ENCODE measurements at regions not wholly inside any gene's neighbourhood (a gene's known extent, or its start where the extent isn't known, plus 50 kb on each side); places are given as distances from the start of the nearest gene placed in this dataset.

DNA sequence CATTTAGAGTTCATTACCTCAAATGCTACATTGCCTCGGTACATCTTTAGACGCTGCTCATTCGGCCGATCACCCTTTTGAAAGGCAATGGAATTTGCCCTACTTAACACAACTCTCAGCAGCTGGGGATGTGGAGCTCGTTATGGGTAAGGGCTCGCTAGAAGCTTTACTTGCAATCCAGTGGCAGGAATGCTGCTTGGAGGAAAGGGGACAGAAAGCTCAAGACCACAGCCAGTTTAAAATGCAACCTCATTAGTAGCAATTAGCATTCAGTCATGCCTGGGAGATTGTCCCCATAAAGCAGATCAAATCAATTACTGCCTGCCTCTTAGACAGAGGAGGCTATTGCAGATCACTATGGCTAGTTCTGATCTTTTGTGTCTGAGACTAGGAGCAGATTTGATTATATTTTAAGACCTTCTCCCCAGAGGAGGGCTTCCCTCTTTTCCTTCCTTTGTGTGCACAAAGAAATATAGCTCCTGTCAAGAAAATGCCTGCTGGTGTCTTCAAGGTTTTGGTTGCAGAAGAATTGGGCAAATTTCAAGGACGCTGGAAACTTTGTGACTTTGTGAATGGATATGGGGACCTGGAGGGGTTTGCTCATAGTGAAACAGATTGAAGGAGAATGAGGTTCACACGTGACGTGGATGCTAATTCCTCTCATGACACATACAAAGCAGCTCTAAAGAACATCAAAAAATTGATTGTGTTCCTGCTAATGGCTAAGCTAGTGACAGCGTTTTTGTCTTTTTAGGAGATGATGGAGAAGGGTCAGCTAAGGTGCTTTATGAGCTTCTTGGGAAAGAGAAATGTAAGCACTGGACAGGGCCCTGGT, 237.5 kb upstream of the GLRA2 start:
- DNase-seq (ENCODE audit: low read depth), result no peak
- TF ChIP-seq, protein P1, sequence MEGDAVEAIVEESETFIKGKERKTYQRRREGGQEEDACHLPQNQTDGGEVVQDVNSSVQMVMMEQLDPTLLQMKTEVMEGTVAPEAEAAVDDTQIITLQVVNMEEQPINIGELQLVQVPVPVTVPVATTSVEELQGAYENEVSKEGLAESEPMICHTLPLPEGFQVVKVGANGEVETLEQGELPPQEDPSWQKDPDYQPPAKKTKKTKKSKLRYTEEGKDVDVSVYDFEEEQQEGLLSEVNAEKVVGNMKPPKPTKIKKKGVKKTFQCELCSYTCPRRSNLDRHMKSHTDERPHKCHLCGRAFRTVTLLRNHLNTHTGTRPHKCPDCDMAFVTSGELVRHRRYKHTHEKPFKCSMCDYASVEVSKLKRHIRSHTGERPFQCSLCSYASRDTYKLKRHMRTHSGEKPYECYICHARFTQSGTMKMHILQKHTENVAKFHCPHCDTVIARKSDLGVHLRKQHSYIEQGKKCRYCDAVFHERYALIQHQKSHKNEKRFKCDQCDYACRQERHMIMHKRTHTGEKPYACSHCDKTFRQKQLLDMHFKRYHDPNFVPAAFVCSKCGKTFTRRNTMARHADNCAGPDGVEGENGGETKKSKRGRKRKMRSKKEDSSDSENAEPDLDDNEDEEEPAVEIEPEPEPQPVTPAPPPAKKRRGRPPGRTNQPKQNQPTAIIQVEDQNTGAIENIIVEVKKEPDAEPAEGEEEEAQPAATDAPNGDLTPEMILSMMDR (IDR thresholded peaks at IDR 0.05; ENCODE audit: low read depth, low read length, missing control alignments), result no peak
- H3K4me3 ChIP-seq (ENCODE audit: low read depth, low read length), result no peak overlapping the region

DNA sequence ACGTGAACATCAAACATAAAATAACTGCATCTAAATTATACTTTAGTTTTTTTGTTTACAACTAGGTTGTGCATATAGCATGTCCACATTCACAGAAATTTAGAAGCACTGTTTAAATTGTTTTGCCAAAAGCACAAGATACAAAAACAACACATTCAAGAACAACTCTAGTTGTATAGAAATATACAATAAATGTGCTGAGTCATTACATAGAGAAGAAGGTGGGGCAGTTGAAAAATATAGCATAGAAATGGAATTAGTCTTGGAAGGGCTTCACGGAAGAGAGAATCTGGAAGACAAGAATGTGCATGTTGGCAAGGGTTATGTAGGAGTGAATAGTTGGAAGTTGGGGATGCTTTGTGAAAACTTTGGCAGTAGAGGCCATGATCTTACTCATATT, 239.0 kb upstream of the GLRA2 start:
- TF ChIP-seq, protein P1 (IDR thresholded peaks at IDR 0.05; ENCODE audit: low read depth, low read length, missing control alignments), result no peak
- no peak for DNase-seq (ENCODE audit: low read depth)
- no peak overlapping the region for H3K4me3 ChIP-seq (ENCODE audit: low read depth, low read length)

DNA sequence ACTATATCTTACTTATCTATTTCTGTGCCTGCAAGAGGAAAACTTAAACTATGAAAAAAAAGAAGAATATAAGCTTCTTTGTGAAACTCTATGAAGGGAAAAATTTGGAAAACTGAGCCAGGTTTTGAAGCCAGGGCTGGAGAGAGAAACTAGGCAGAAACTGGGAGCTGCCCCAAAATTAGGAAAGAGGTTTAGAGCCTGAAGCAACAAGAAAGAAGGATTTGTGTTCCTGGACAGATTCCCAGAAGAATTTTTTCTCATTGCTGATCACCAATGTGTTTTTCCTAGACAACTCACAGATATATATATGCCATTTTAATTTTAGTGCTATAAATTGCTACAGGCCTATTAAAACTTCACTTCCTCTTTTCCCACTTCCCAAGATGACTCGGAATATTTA, 245.0 kb upstream of the GEMIN8 start:
- no peak overlapping the region for H3K4me3 ChIP-seq (ENCODE audit: low read depth, low read length)
- TF ChIP-seq, protein P1 (IDR thresholded peaks at IDR 0.05; ENCODE audit: low read depth, low read length, missing control alignments), result no peak
- no peak for DNase-seq (ENCODE audit: low read depth)

DNA sequence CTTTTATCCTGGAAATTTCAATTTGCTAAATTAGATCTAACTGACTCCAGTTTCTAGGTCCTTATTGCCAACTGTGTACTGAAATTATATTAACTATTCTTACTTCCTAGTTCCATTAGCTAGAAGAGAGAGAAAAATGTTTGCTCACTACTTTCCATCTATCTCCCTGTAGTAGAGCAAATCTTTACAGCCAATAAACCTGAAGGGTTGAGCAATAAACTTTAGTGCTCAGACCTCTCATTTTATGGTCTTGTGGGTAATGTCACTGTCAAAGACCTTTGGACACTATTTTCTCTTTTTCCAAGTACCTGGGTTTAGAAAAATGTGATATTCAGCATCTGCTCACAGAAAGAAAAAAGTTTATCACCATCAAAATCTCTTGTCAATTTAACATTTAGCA, 237.5 kb upstream of the GEMIN8 start:
- TF ChIP-seq, protein P1 (IDR thresholded peaks at IDR 0.05; ENCODE audit: low read depth, low read length, missing control alignments), result no peak
- no peak for DNase-seq (ENCODE audit: low read depth)
- no peak overlapping the region for H3K4me3 ChIP-seq (ENCODE audit: low read depth, low read length)

DNA sequence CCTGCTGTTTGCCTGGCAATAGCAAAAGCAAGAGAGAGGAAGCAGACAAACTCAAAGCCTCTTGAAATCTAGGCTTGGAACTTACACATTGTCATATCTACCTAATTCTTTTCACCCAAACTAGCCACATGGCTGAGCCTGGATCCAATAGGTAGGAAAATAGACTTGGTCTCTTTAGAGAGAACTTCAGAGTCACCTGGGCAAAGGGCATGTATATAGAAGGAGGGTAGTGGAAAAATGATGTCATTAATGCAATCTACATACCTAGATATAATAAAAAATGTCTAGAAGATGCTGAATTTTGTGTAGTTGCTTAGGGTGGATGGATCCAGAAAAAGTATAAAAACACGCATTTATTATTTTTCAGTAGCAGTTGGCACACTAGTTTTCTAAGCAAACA, 237.0 kb upstream of the GEMIN8 start:
- H3K4me3 ChIP-seq (ENCODE audit: low read depth, low read length), result no peak overlapping the region
- TF ChIP-seq, protein P1 (IDR thresholded peaks at IDR 0.05; ENCODE audit: low read depth, low read length, missing control alignments), result no peak
- DNase-seq (ENCODE audit: low read depth), result no peak

DNA sequence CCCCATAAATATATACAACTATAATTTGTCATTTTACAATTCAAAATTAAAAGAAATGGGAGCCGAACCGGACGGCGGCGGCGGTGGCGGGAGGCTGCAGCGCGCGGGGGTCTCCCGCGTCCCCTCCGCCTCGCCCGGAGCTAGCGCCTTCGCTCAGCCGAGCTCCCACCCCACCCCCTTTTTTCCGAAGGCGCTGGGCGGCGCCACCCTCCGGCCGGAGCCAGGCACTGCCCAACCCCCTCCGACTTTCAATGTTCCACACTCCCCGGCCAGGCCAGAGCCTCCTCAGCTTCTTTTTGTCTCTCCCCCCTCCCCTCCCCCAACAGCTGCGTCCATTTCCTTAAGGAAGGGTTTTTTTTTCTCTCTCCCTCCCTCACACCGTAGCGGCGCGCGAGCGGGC, 214.1 kb upstream of the GEMIN8 start:
- H3K4me3 ChIP-seq (ENCODE audit: low read depth, low read length), result no peak overlapping the region
- no peak for DNase-seq (ENCODE audit: low read depth)
- TF ChIP-seq, protein P1 (IDR thresholded peaks at IDR 0.05; ENCODE audit: low read depth, low read length, missing control alignments), result no peak

DNA sequence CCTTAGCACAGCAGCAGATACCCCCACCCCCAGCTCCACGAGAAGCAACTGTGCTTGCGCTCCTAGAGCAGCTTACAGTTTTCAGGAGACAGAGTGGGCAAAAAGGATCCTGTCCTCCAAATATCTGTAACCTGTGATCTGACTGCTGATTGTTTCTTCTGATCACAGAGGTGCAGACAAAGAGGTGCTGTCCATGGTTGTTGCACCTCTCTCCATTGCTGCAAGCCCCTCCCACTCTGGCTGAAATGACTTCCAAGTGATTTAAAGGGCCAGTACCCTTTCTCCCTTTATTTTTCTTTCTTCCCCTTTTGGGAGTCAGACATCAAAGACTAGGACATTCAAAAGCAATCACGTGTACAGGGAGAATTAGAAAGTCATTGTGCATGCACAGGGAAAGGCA, 205.3 kb upstream of the GEMIN8 start:
- TF ChIP-seq, protein P1 (IDR thresholded peaks at IDR 0.05; ENCODE audit: low read depth, low read length, missing control alignments), result no peak
- H3K4me3 ChIP-seq (ENCODE audit: low read depth, low read length), result no peak overlapping the region
- no peak for DNase-seq (ENCODE audit: low read depth)
